Dedifferentiated amniotic fluid mesenchymal stem cell (primary cell): ENCODE measurements at regions not wholly inside any gene's neighbourhood (a gene's known extent, or its start where the extent isn't known, plus 50 kb on each side); places are given as distances from the start of the nearest gene placed in this dataset.
"Not testable (repeated sequence)": the region's sequence is repeated elsewhere in the genome, so short reads cannot be mapped to it uniquely, and the experiment has no call there.

Experiments used
- DNase-seq: peaks from one replicate; pipeline ENCODE4 v3.0.0-alpha.2; 2016; ENCODE audit errors: extremely low spot score

- no peak for DNase-seq
These were observed 325.3 kb upstream of the SMIM21 start for GRCh38 chr18:75752740-75753263.

GRCh38 chr18:75745147-75745546 is 317.6 kb upstream of the SMIM21 start:
- no peak for DNase-seq

GRCh38 chr18:75742516-75742915 is 315.0 kb upstream of the SMIM21 start:
- no peak for DNase-seq

- no peak for DNase-seq
These were observed 312.2 kb upstream of the SMIM21 start for GRCh38 chr18:75739682-75740081.

GRCh38 chr18:75735291-75735690 is 307.8 kb upstream of the SMIM21 start:
- no peak for DNase-seq

GRCh38 chr18:75730249-75730648 is 302.7 kb upstream of the SMIM21 start:
- no peak for DNase-seq

GRCh38 chr18:75728621-75729020 is 301.1 kb upstream of the SMIM21 start:
- no peak for DNase-seq

GRCh38 chr18:75727456-75727855 is 300.0 kb upstream of the SMIM21 start:
- DNase-seq: no peak

GRCh38 chr18:75723521-75724340 is 296.2 kb upstream of the SMIM21 start:
- no peak for DNase-seq

GRCh38 chr18:75714766-75715165 is 287.3 kb upstream of the SMIM21 start:
- no peak for DNase-seq

- not testable (repeated sequence) for DNase-seq
These were observed 284.8 kb upstream of the SMIM21 start for GRCh38 chr18:75712124-75712867.

GRCh38 chr18:75700561-75700960 is 273.1 kb upstream of the SMIM21 start:
- no peak for DNase-seq

- DNase-seq: no peak
These were observed 271.4 kb upstream of the SMIM21 start for GRCh38 chr18:75698861-75699260.

- DNase-seq: no peak
These were observed 270.0 kb upstream of the SMIM21 start for GRCh38 chr18:75697493-75697892.

GRCh38 chr18:75696391-75696790 is 268.9 kb upstream of the SMIM21 start:
- DNase-seq: no peak

GRCh38 chr18:75694292-75694691 is 266.8 kb upstream of the SMIM21 start:
- no peak for DNase-seq

- DNase-seq: no peak
These were observed 264.0 kb upstream of the SMIM21 start for GRCh38 chr18:75691483-75691882.

- not testable (repeated sequence) for DNase-seq
These were observed 262.8 kb upstream of the SMIM21 start for GRCh38 chr18:75690283-75690682.

- no peak for DNase-seq
These were observed 260.1 kb upstream of the SMIM21 start for GRCh38 chr18:75687626-75688025.

GRCh38 chr18:75683426-75683825 is 255.9 kb upstream of the SMIM21 start:
- no peak for DNase-seq

- DNase-seq: no peak
These were observed 254.1 kb upstream of the SMIM21 start for GRCh38 chr18:75681538-75682115.

GRCh38 chr18:75679331-75679730 is 251.8 kb upstream of the SMIM21 start:
- no peak for DNase-seq

- no peak for DNase-seq
These were observed 251.1 kb upstream of the SMIM21 start for GRCh38 chr18:75678627-75679026.
